Ascending aorta (tissue), 2 donors: ENCODE measurements at regions not wholly inside any gene's neighbourhood (a gene's known extent, or its start where the extent isn't known, plus 50 kb on each side); places are given as distances from the start of the nearest gene placed in this dataset.

Experiments used
- DNase-seq, 2 donors: peaks; one replicate each; pipeline ENCODE4 v3.0.0-alpha.2; 2019; ENCODE audit warnings: low spot score in 2 of 2
- H3K27ac ChIP-seq, 2 donors: fragments of 200-600 bp; sonication (generic); one replicate each; pipeline ENCODE4 v1.5.1; 2016 to 2017; ENCODE audit warnings: mild to moderate bottlenecking in 1 of 2
- H3K27me3 ChIP-seq: fragments of 200-600 bp; sonication (generic); one replicate; pipeline ENCODE4 v1.5.1; 2017
- H3K36me3 ChIP-seq, 2 donors: fragments of 200-600 bp; sonication (generic); one replicate each; pipeline ENCODE4 v1.5.1; 2016
- H3K4me1 ChIP-seq, 2 donors: fragments of 200-600 bp; sonication (generic); one replicate each; pipeline ENCODE4 v1.5.1; 2016 to 2017; ENCODE audit warnings: mild to moderate bottlenecking in 1 of 2
- H3K4me3 ChIP-seq, 2 donors: fragments of 200-600 bp; sonication (generic); one replicate each; pipeline ENCODE4 v1.5.1; 2016 to 2017; ENCODE audit warnings: mild to moderate bottlenecking in 1 of 2
- H3K9me3 ChIP-seq, 2 donors: fragments of 200-600 bp; sonication (generic); one replicate each; pipeline ENCODE4 v1.5.1; 2016
- CTCF ChIP-seq, 3 experiments: fragments of 200-600 bp in 2 of 3; fragments of 450-650 bp in 1 of 3; sonication (generic) in 2 of 3; IDR thresholded peaks; one replicate each; pipeline ENCODE4 v1.5.1; 2016 to 2019; ENCODE audit warnings: antibody characterized with exemption in 3 of 3, mild to moderate bottlenecking in 1 of 3, moderate library complexity in 1 of 3
- intact Hi-C: fragments of 100-400 bp; cut with DNase I; formaldehyde crosslinking; loops from one replicate; pipeline ENCODE4 v1.15.1; 2023

DNA sequence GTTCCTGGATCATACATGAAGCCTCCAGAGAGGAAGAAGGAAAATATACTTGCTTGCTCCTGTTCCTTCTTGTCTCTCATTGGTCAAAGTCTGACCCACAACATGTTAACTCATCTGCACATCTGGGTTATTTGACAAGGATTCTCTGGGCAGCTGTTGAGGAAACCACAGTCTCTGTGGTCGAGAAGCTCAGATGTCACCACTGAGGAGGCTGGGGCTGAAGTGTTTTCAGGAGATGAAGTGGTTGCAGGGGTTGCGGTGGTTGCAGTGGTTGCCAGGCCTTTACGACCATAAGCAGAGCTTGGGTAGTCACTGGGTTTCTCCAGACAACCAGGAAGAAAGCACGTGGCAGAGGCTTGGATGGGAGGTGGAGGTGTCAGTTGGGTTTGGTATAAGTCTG, 265.0 kb upstream of the LRIG3 start:
- Histone ChIP-seq H3K27me3 (no peaks in the 10 kb centered on the region), H3K27ac (no peak overlapping the region), H3K4me3 (no peak overlapping the region), H3K4me1 (no peaks in the 10 kb centered on the region), H3K36me3 (no peaks in the 10 kb centered on the region), H3K9me3 (no peaks in the 10 kb centered on the region)
- no peak for DNase-seq
- no peak for TF ChIP-seq CTCF (IDR thresholded peaks at IDR 0.05)
- intact Hi-C loops, result no loop called here

GRCh38 chr12:59182658-59183455, 262.6 kb upstream of the LRIG3 start:
- no peaks in the 10 kb centered on the region for H3K4me1 ChIP-seq
- H3K9me3 ChIP-seq, result no peaks in the 10 kb centered on the region
- no peaks in the 10 kb centered on the region for H3K27me3 ChIP-seq
- DNase-seq, result no peak
- intact Hi-C loops, result no loop called here
- no peak overlapping the region for H3K27ac ChIP-seq
- H3K36me3 ChIP-seq, result no peaks in the 10 kb centered on the region
- TF ChIP-seq CTCF (IDR thresholded peaks at IDR 0.05), result no peak
- H3K4me3 ChIP-seq, result no peak overlapping the region

DNA sequence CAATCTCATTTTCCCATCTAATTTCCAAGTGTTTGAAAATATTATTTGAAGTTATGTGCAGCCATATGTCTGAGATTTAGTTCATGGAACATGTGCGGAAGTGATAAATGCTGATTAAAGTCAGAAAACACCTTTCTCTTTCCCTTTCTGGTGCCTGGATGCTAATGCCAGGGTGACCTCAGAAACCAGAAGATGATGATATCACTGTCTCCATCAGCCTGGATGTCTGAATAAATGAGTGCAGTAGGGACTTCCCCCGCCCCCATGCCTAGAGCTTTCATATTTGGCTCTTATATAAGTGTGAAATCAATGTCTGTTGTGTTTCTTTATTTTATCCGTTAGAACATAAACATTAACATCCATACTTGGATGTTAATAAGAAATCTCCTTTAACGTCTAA, 261.9 kb upstream of the LRIG3 start:
- no peak for TF ChIP-seq CTCF (IDR thresholded peaks at IDR 0.05)
- Histone ChIP-seq H3K27ac (no peak overlapping the region), H3K4me3 (no peak overlapping the region), H3K4me1 (no peaks in the 10 kb centered on the region), H3K9me3 (no peaks in the 10 kb centered on the region), H3K27me3 (no peaks in the 10 kb centered on the region), H3K36me3 (no peaks in the 10 kb centered on the region)
- DNase-seq, result no peak
- intact Hi-C loops, result no loop called here

DNA sequence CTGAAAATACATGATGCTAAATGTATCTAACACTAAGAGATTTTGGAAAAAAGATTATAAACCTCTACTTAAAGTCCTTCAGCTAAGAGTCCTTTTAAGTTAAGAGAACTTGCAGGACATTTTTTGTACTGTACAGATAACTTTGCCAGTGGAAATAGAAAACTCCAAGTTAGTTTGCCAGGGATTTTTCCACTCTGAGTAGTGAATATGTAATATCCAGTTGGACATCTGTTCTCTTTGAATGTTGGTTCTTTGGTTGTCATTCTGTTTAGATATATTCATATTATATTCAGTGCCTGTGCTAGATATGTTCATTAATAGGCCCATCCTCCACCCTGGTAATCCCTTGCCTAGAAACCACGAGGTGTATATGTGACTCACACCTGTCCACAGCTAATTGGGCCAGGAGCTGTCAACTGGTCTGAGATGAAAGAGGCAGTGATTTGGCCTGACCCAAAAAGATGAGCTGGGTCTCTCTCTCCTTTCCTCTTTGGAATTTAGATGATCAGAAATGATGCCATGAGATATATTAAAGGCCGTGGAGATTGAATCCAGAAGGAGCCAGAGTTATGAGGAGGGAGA, 261.0 kb upstream of the LRIG3 start:
- no peak for TF ChIP-seq CTCF (IDR thresholded peaks at IDR 0.05)
- intact Hi-C loops, result no loop called here
- Histone ChIP-seq H3K36me3 (no peaks in the 10 kb centered on the region), H3K9me3 (no peaks in the 10 kb centered on the region), H3K4me1 (no peaks in the 10 kb centered on the region), H3K27me3 (no peaks in the 10 kb centered on the region), H3K4me3 (no peak overlapping the region), H3K27ac (no peak overlapping the region)
- no peak for DNase-seq

DNA sequence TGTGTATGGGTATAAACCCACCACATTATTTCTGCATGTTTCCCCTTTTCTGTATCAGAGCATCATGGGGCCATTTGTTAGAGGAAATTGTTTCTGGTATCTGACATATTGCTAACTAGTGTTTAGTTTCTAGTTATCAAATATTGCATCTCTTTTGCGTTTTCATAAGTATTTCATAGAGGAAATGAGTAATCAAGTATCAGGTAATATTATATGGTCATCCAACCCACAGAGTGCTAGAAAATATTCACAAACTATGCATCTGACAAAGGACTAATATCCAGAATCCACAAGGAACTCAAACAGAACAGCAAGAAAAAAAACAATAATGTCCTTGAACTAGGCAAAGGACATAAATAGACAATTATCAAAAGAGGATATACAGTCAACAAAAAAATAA, 258.9 kb upstream of the LRIG3 start:
- no peaks in the 10 kb centered on the region for H3K36me3 ChIP-seq

More for the DNA sequence above, 258.9 kb upstream of the LRIG3 start:
- no peak for TF ChIP-seq CTCF (IDR thresholded peaks at IDR 0.05)
- Histone ChIP-seq H3K4me1 (no peaks in the 10 kb centered on the region), H3K9me3 (no peaks in the 10 kb centered on the region), H3K4me3 (no peak overlapping the region), H3K27me3 (no peaks in the 10 kb centered on the region), H3K27ac (no peak overlapping the region)
- intact Hi-C loops, result no loop called here
- DNase-seq, result no peak
